WI38 (cell line): ENCODE measurements at regions not wholly inside any gene's neighbourhood (a gene's known extent, or its start where the extent isn't known, plus 50 kb on each side); places are given as distances from the start of the nearest gene placed in this dataset.

Experiments used
- H3K4me3 ChIP-seq: 2 replicates; pipeline ENCODE4 v1.5.1; 2011; ENCODE audit warnings: low read depth, mild to moderate bottlenecking, control low read depth, low read length
- CTCF ChIP-seq: IDR thresholded peaks from 2 replicates; pipeline ENCODE4 v1.5.1; 2012; ENCODE audit warnings: low read depth, mild to moderate bottlenecking, control low read depth, low read length

DNA sequence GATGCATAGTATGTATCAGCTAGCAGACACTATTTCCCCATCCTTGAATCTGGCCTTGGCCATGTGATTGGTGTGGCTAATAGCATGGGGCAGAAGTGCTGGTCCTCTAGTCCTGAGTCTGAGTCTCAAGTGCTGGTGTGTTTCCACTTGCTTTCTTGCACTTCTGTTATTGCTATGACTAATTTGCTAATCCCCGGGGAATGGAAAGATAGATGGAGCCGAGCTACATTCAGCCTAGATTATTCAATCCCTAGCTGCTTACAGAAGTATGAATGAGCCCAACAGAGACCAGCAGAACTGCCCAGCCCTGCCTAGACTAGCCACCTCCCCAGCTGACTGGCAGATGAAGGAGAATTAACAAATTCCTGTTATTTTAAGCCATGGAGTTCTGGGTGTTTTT is 53.2 kb upstream of the SYPL1 start:
- H3K4me3 ChIP-seq: no peak overlapping the region
- TF ChIP-seq CTCF: no peak

DNA sequence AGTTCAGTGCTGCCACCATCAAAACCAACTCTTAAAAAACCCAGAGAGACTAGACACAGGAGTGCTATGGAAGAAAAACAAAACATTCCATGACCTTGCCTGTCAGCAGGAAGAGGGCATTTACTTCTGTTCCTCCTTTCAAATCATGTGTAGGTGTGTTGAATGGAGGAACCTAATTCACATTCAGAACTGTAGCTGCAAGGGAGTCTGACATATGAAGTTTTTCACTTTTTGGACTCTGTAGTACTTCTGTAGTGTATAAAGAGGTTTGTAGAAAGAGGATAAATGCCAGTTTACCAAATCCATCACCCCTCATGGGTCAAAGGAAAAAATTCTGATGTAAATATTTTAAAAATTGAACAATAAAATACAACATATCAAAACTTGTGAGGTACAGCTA is 51.1 kb upstream of the SYPL1 start:
- no peak overlapping the region for H3K4me3 ChIP-seq
- no peak for TF ChIP-seq CTCF
